Trophoblast cell (in vitro differentiated cells and primary cell): ENCODE measurements at regions not wholly inside any gene's neighbourhood (a gene's known extent, or its start where the extent isn't known, plus 50 kb on each side); places are given as distances from the start of the nearest gene placed in this dataset.

ENCODE experiments used
- DNase-seq, 2 donors: peaks; one replicate each; pipeline ENCODE4 v3.0.0-alpha.2; 2016
- H2AFZ ChIP-seq: 2 replicates; pipeline ENCODE4 v1.6.1; 2013; ENCODE audit warnings: low read length, moderate library complexity, mild to moderate bottlenecking; ENCODE audit not compliant: insufficient read depth, poor library complexity
- H2AK5ac ChIP-seq: 2 replicates; pipeline ENCODE4 v1.6.1; 2013; ENCODE audit warnings: mild to moderate bottlenecking, low read length
- H2BK120ac ChIP-seq: 2 replicates; pipeline ENCODE4 v1.6.1; 2013; ENCODE audit warnings: low read length, mild to moderate bottlenecking, moderate library complexity; ENCODE audit not compliant: insufficient read depth, poor library complexity
- H2BK12ac ChIP-seq: 2 replicates; pipeline ENCODE4 v1.6.1; 2013; ENCODE audit warnings: mild to moderate bottlenecking, low read length, moderate library complexity
- H2BK5ac ChIP-seq: 2 replicates; pipeline ENCODE4 v1.6.1; 2013; ENCODE audit warnings: low read length, low read depth, moderate library complexity, mild to moderate bottlenecking; ENCODE audit not compliant: poor library complexity
- H3K14ac ChIP-seq: 2 replicates; pipeline ENCODE4 v1.6.1; 2013; ENCODE audit warnings: mild to moderate bottlenecking, low read length
- H3K18ac ChIP-seq: 2 replicates; pipeline ENCODE4 v1.6.1; 2013; ENCODE audit warnings: mild to moderate bottlenecking, low read length
- H3K23ac ChIP-seq: 2 replicates; pipeline ENCODE4 v1.6.1; 2013; ENCODE audit warnings: low read length
- H3K27ac ChIP-seq: 2 replicates; pipeline ENCODE4 v1.5.1; 2013; ENCODE audit warnings: low read depth, mild to moderate bottlenecking, inconsistent platforms, low read length, moderate library complexity
- H3K27me3 ChIP-seq: 2 replicates; pipeline ENCODE4 v1.6.1; 2013; ENCODE audit warnings: inconsistent platforms, mild to moderate bottlenecking, low read length, moderate library complexity; ENCODE audit not compliant: insufficient read depth
- H3K36me3 ChIP-seq, 2 experiments: 1 replicate in 1 of 2; 2 replicates in 1 of 2; pipeline ENCODE4 v1.6.1; 2013; ENCODE audit warnings: low read length in 2 of 2, mild to moderate bottlenecking in 2 of 2, moderate library complexity in 1 of 2; ENCODE audit not compliant: insufficient read depth in 2 of 2, control insufficient read depth in 1 of 2
- H3K4ac ChIP-seq: 2 replicates; pipeline ENCODE4 v1.6.1; 2013; ENCODE audit warnings: low read depth, mild to moderate bottlenecking, low read length, moderate library complexity
- H3K4me1 ChIP-seq, 2 experiments: 1 replicate in 1 of 2; 2 replicates in 1 of 2; pipeline ENCODE4 v1.6.1; 2013; ENCODE audit warnings: low read length in 2 of 2, mild to moderate bottlenecking in 2 of 2, moderate library complexity in 1 of 2; ENCODE audit not compliant: insufficient read depth in 2 of 2, control insufficient read depth in 1 of 2
- H3K4me2 ChIP-seq: 2 replicates; pipeline ENCODE4 v1.6.1; 2013; ENCODE audit warnings: inconsistent platforms, mild to moderate bottlenecking, low read length, moderate library complexity
- H3K4me3 ChIP-seq: 2 replicates; pipeline ENCODE4 v1.5.1; 2013; ENCODE audit warnings: mild to moderate bottlenecking, low read depth, low read length, inconsistent platforms
- H3K79me1 ChIP-seq: one replicate; pipeline ENCODE4 v1.6.1; 2013; ENCODE audit warnings: low read length
- H3K79me2 ChIP-seq: 2 replicates; pipeline ENCODE4 v1.6.1; 2013; ENCODE audit warnings: low read length, mild to moderate bottlenecking; ENCODE audit not compliant: control insufficient read depth, insufficient read depth, poor library complexity
- H3K9ac ChIP-seq: 2 replicates; pipeline ENCODE4 v1.6.1; 2013; ENCODE audit warnings: mild to moderate bottlenecking, low read length
- H3K9me3 ChIP-seq: 2 replicates; pipeline ENCODE4 v1.6.1; 2013; ENCODE audit warnings: low read depth, mild to moderate bottlenecking, control low read depth, inconsistent platforms, low read length; ENCODE audit not compliant: insufficient read depth
- H4K12ac ChIP-seq: 2 replicates; pipeline ENCODE4 v1.6.1; 2013; ENCODE audit warnings: low read depth, mild to moderate bottlenecking, low read length, moderate library complexity
- H4K8ac ChIP-seq: 2 replicates; pipeline ENCODE4 v1.6.1; 2013; ENCODE audit warnings: low read depth, mild to moderate bottlenecking, low read length, moderate library complexity
- H4K91ac ChIP-seq: one replicate; pipeline ENCODE4 v1.6.1; 2013; ENCODE audit warnings: low read depth, mild to moderate bottlenecking, low read length, moderate library complexity
- WGBS: extraction: QIAGEN DNeasy Blood & Tissue Kit; methylation state at CpG from one replicate; pipeline ENCODE4 v1.1.7; 2013; ENCODE audit warnings: missing lambda C conversion rate; ENCODE audit not compliant: insufficient read length, insufficient coverage; ENCODE audit errors: extremely low coverage; 5-methylcytosine and 5-hydroxymethylcytosine counted together

DNA sequence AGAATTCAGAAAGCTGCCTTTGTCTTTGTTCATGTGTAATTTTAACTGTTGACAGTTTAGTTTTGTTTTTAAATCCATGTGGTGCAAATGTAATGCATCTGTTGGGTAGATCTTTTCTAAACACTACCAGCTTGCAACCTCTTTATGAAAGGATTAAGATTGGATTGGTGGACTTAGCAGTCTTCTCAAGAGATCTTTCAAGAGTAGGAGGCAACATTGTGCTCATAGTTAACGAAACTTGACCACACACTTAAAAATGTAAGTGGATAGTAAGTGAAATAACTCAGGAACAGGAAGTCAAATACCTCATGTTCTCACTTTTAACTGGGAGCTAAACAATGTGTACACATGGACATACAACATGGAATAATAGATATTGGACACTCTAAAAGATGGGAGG lies 579.0 kb downstream of the RIT2 start:
- Histone ChIP-seq H3K23ac (no peak overlapping the region), H4K12ac (no peak overlapping the region), H3K27ac (no peak overlapping the region), H4K91ac (no peak overlapping the region), H4K8ac (no peak overlapping the region), H3K9ac (no peak overlapping the region), H3K79me1 (no peaks in the 10 kb centered on the region), H3K79me2 (no peaks in the 10 kb centered on the region), H3K4me3 (no peak overlapping the region), H3K4me2 (no peak overlapping the region), H2AFZ (no peak overlapping the region), H3K9me3 (no peaks in the 10 kb centered on the region), H3K4ac (no peak overlapping the region), H2BK12ac (no peak overlapping the region), H3K14ac (no peak overlapping the region), H2AK5ac (no peak overlapping the region), H3K27me3 (no peaks in the 10 kb centered on the region), H3K18ac (no peak overlapping the region), H3K4me1 (peaks cover 0 to 2% of the 10 kb centered on the region in 2 experiments), H3K36me3 (no peaks in the 10 kb centered on the region), H2BK120ac (no peak overlapping the region), H2BK5ac (no peak overlapping the region)
- no CpG with 5 or more reads among the region's 1 CpG for WGBS
- DNase-seq, result no peak

DNA sequence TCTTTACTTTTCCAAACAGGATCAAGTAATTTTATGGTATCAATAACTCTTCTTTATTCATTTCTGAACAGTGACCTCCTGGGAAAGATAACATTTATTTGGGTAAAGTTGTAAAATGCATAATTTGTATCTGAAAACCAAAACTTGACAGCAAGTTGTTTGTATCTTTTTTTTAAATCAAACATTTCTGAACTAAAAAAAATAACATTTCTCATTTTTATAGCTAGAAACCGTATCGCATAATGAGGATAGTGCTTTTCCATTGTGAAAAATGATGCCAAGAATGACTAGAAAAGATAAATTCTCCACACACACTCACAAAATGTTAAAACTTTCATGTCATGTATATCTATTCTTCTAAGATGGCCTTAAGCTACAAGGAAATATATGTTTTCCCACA lies 578.2 kb downstream of the RIT2 start:
- H3K9ac ChIP-seq, result no peak overlapping the region
- no peak overlapping the region for H2BK5ac ChIP-seq
- H2BK120ac ChIP-seq, result no peak overlapping the region
- H3K4me1 ChIP-seq, result peaks cover 0 to 2% of the 10 kb centered on the region in 2 experiments
- no peak overlapping the region for H4K8ac ChIP-seq
- no peak overlapping the region for H4K91ac ChIP-seq
- no peak overlapping the region for H2AK5ac ChIP-seq
- H3K14ac ChIP-seq, result no peak overlapping the region
- no peaks in the 10 kb centered on the region for H3K36me3 ChIP-seq
- H3K4me2 ChIP-seq, result no peak overlapping the region
- H3K4ac ChIP-seq, result no peak overlapping the region
- H4K12ac ChIP-seq, result no peak overlapping the region
- H3K79me1 ChIP-seq, result no peaks in the 10 kb centered on the region
- no peak overlapping the region for H3K27ac ChIP-seq
- WGBS, result no CpG with 5 or more reads among the region's 2 CpGs
- no peak overlapping the region for H2AFZ ChIP-seq
- H3K18ac ChIP-seq, result no peak overlapping the region
- no peaks in the 10 kb centered on the region for H3K79me2 ChIP-seq
- DNase-seq, result no peak
- no peaks in the 10 kb centered on the region for H3K9me3 ChIP-seq
- H2BK12ac ChIP-seq, result no peak overlapping the region
- H3K27me3 ChIP-seq, result no peaks in the 10 kb centered on the region
- no peak overlapping the region for H3K4me3 ChIP-seq
- no peak overlapping the region for H3K23ac ChIP-seq

DNA sequence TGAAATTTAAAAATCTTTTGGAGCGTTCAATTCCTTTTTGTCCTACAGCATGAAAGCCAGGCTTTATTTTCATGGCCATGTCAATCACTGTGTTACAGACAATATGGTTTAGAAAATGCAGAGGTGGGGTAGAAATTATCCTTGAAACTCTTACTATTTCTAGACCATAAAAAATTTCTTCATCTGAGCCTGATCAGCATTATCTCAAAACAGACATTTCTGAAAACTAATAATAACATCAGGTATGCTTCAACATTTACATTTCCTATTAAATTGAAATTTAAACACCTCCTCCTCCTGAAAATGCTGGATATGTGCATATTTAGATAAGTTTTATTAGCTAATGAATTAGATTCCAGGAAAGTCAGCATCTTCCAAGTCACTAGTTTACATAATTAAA lies 570.6 kb downstream of the RIT2 start:
- H2AFZ ChIP-seq, result no peak overlapping the region
- WGBS, result no CpG with 5 or more reads among the region's 1 CpG
- H3K27me3 ChIP-seq, result no peaks in the 10 kb centered on the region
- no peak overlapping the region for H3K18ac ChIP-seq
- no peak overlapping the region for H3K4me2 ChIP-seq
- no peak overlapping the region for H2AK5ac ChIP-seq
- H4K12ac ChIP-seq, result no peak overlapping the region
- H3K36me3 ChIP-seq, result no peaks in the 10 kb centered on the region
- no peak overlapping the region for H4K8ac ChIP-seq
- no peak overlapping the region for H3K23ac ChIP-seq
- no peak overlapping the region for H2BK12ac ChIP-seq
- H2BK5ac ChIP-seq, result no peak overlapping the region
- H3K9ac ChIP-seq, result no peak overlapping the region
- H4K91ac ChIP-seq, result no peak overlapping the region
- H3K79me2 ChIP-seq, result no peaks in the 10 kb centered on the region
- H2BK120ac ChIP-seq, result no peak overlapping the region
- no peak for DNase-seq
- no peak overlapping the region for H3K4me3 ChIP-seq
- no peaks in the 10 kb centered on the region for H3K9me3 ChIP-seq
- no peaks in the 10 kb centered on the region for H3K4me1 ChIP-seq
- H3K27ac ChIP-seq, result no peak overlapping the region
- no peaks in the 10 kb centered on the region for H3K79me1 ChIP-seq
- H3K14ac ChIP-seq, result no peak overlapping the region
- no peak overlapping the region for H3K4ac ChIP-seq

DNA sequence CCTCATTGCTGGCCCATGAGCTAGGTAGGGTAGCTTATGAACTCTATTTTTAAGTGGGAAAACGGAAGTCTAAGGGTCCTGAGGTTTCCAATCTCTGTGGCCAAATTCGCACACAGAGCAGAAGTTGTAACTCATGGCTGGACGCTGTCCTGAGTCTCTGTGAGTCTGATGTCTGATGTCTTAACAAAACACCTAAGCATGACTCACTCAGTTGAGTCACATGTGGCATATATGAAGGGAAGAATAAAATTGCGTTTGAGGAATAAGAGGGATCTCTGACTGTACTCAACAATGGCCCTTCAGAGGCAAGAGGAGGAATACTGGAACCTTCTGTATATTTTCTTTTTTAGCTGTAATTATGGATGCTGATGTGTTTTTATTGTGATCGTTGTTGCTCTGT lies 569.7 kb downstream of the RIT2 start:
- H3K4me3 ChIP-seq, result no peak overlapping the region
- no peak overlapping the region for H3K23ac ChIP-seq
- H4K8ac ChIP-seq, result no peak overlapping the region
- H3K79me1 ChIP-seq, result no peaks in the 10 kb centered on the region
- no peaks in the 10 kb centered on the region for H3K36me3 ChIP-seq
- H3K27ac ChIP-seq, result no peak overlapping the region
- H4K12ac ChIP-seq, result no peak overlapping the region
- H2AK5ac ChIP-seq, result no peak overlapping the region
- H2BK120ac ChIP-seq, result no peak overlapping the region
- H3K79me2 ChIP-seq, result no peaks in the 10 kb centered on the region
- no peak overlapping the region for H3K4me2 ChIP-seq
- no peak overlapping the region for H2BK12ac ChIP-seq
- H2AFZ ChIP-seq, result no peak overlapping the region
- H3K9ac ChIP-seq, result no peak overlapping the region
- H3K9me3 ChIP-seq, result no peaks in the 10 kb centered on the region
- H3K27me3 ChIP-seq, result no peaks in the 10 kb centered on the region
- H2BK5ac ChIP-seq, result no peak overlapping the region
- H3K14ac ChIP-seq, result no peak overlapping the region
- DNase-seq, result peak in 1 of 2 donors; percentile 37
- H4K91ac ChIP-seq, result no peak overlapping the region
- WGBS, result no CpG with 5 or more reads among the region's 5 CpGs
- H3K4me1 ChIP-seq, result no peaks in the 10 kb centered on the region
- H3K18ac ChIP-seq, result no peak overlapping the region
- no peak overlapping the region for H3K4ac ChIP-seq
